Transverse colon (tissue), 4 donors: ENCODE measurements at regions not wholly inside any gene's neighbourhood (a gene's known extent, or its start where the extent isn't known, plus 50 kb on each side); places are given as distances from the start of the nearest gene placed in this dataset.

ENCODE experiments used
- DNase-seq: peaks from one replicate; pipeline ENCODE4 v3.0.0-alpha.2; 2019
- H3K27ac ChIP-seq, 4 donors: fragments of 200-600 bp; sonication (generic); 2 replicates each; pipeline ENCODE4 v1.5.1; 2016 to 2018; ENCODE audit warnings: inconsistent platforms in 4 of 4
- H3K27me3 ChIP-seq: fragments of 200-600 bp; sonication (generic); 2 replicates; pipeline ENCODE4 v1.5.1; 2017; ENCODE audit warnings: inconsistent platforms
- H3K36me3 ChIP-seq, 4 donors: fragments of 200-600 bp; sonication (generic); 2 replicates each; pipeline ENCODE4 v1.5.1; 2017 to 2019; ENCODE audit warnings: inconsistent platforms in 4 of 4
- H3K4me1 ChIP-seq, 4 donors: fragments of 200-600 bp; sonication (generic); 2 replicates each; pipeline ENCODE4 v1.5.1; 2017 to 2020; ENCODE audit warnings: inconsistent platforms in 4 of 4
- H3K4me3 ChIP-seq, 4 donors: fragments of 200-600 bp; sonication (generic); 1 replicate in 1 of 4; 2 replicates in 3 of 4; pipeline versions ENCODE4 v1.5.1 to v1.6.1; 2017 to 2019; ENCODE audit warnings: inconsistent platforms in 4 of 4
- H3K9me3 ChIP-seq, 2 donors: fragments of 200-600 bp; sonication (generic); 2 replicates each; pipeline ENCODE4 v1.5.1; 2017 to 2019; ENCODE audit warnings: inconsistent platforms in 2 of 2
- CTCF ChIP-seq, 5 experiments: fragments of 200-600 bp in 3 of 5; fragments of 450-650 bp in 2 of 5; sonication (generic) in 3 of 5; IDR thresholded peaks; 1 replicate in 2 of 5; 2 replicates in 3 of 5; pipeline ENCODE4 v1.5.1; 2016 to 2017; ENCODE audit warnings: antibody characterized with exemption in 5 of 5, inconsistent platforms in 3 of 5, mild to moderate bottlenecking in 2 of 5, moderate library complexity in 1 of 5
- EP300 ChIP-seq: sonication (generic); formaldehyde crosslinking; IDR thresholded peaks from one replicate; pipeline ENCODE4 v1.6.1; 2017; ENCODE audit warnings: antibody characterized with exemption, low read depth
- POLR2A ChIP-seq: fragments of 450-650 bp; IDR thresholded peaks from one replicate; pipeline ENCODE4 v1.6.1; 2016; ENCODE audit warnings: antibody characterized with exemption, mild to moderate bottlenecking, moderate library complexity
- POLR2AphosphoS5 ChIP-seq, 3 donors: sonication (generic); formaldehyde crosslinking; IDR thresholded peaks; one replicate each; pipeline ENCODE4 v1.6.1; 2016; ENCODE audit warnings: antibody characterized with exemption in 3 of 3
- WGBS, 2 donors: methylation state at CpG; one replicate each; pipeline ENCODE4 v1.1.5; 2018; ENCODE audit warnings: low coverage in 1 of 2; 5-methylcytosine and 5-hydroxymethylcytosine counted together
- in situ Hi-C, 4 donors: fragments of 200-750 bp; cut with MboI; loops; one replicate each; pipeline versions ENCODE4 v1.15.0 to v1.15.1; 2017; ENCODE audit warnings: low sequenced_read_pairs in 3 of 4, low pct_ligation_motif_present in 1 of 4, low pct_unique_long_range_greater_than_20kb in 1 of 4
- intact Hi-C: fragments of 100-400 bp; cut with DNase I; formaldehyde crosslinking; loops from one replicate; pipeline ENCODE4 v1.15.1; 2023; ENCODE audit warnings: low total_unique reads

- TF ChIP-seq CTCF (IDR thresholded peaks at IDR 0.05) (no peak), POLR2AphosphoS5 (IDR thresholded peaks at IDR 0.05) (no peak), EP300 (no peak), POLR2A (no peak)
- H3K9me3 ChIP-seq, result no peaks in the 10 kb centered on the region
- DNase-seq, result no peak
- H3K27me3 ChIP-seq, result no peaks in the 10 kb centered on the region
- intact Hi-C loops, result no loop called here
- no peaks in the 10 kb centered on the region for H3K36me3 ChIP-seq
- H3K4me1 ChIP-seq, result no peaks in the 10 kb centered on the region
- no peak overlapping the region for H3K4me3 ChIP-seq
- WGBS, 2 donors, result 63 to 69% methylated on average over 4 of the region's 4 CpGs
- in situ Hi-C loops, result loop anchor here (25.0 kb wide), 3 partner anchors 789 to 1064 kb away; partner anchors contain the start of gene MAFB (in 3 of the 4)
- no peak overlapping the region for H3K27ac ChIP-seq
Measured at GRCh38 chr20:39897781-39898466, 791.1 kb downstream of the MAFB start.

DNA sequence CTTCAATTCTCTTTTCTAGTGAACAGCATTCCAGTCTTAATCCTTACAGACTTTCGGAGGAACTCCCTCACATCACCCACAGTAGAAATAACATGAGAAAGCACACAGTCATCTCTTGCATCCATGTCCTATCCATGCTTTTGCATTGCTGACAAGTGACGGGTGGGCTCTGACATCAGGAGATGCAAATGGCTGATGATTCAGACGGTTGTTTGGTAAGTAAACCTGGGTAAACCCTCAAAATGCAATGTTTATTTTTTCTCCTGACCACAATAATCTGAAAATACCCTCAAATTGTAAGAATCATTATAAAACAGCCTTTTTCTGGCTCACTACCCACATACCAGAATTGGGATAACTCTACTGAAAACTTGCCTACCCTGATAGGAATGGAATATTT, 792.0 kb downstream of the MAFB start:
- H3K27ac ChIP-seq, result no peak overlapping the region
- in situ Hi-C loops (loop anchor here (25.0 kb wide), 3 partner anchors 790 to 1065 kb away; partner anchors contain the start of gene MAFB (in 3 of the 4)), intact Hi-C loops (no loop called here)
- no peaks in the 10 kb centered on the region for H3K4me1 ChIP-seq
- DNase-seq, result no peak
- H3K36me3 ChIP-seq, result no peaks in the 10 kb centered on the region
- TF ChIP-seq POLR2AphosphoS5 (IDR thresholded peaks at IDR 0.05), result no peak
- TF ChIP-seq POLR2A, result no peak
- TF ChIP-seq EP300, result no peak
- no peak for TF ChIP-seq CTCF (IDR thresholded peaks at IDR 0.05)
- no peaks in the 10 kb centered on the region for H3K9me3 ChIP-seq
- WGBS, 2 donors, result 66 to 88% methylated on average over 2 to 3 of the region's 3 CpGs
- H3K4me3 ChIP-seq, result no peak overlapping the region
- no peaks in the 10 kb centered on the region for H3K27me3 ChIP-seq

DNA sequence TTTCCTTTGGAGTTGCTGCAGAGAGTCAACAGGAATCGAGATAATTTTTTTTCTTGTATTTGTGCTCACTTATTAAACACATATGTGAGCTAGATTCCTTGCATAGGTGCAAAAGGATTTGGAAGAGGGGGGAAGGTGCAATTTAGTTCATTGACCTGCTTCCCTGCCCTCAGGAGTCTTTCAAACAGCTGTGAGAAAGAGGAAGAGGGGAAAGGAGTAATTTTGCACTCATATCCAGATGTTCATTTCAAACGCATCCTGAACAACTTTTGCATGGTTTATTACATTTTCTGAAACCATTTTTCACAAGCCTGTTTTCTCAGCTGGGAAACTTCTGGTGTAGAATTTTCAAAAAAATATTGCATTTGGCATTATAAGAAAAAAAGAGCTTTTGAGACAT, 795.0 kb downstream of the MAFB start:
- no peaks in the 10 kb centered on the region for H3K9me3 ChIP-seq
- 57 to 70% methylated on average over 2 of the region's 2 CpGs for WGBS, 2 donors
- intact Hi-C loops, result no loop called here
- H3K36me3 ChIP-seq, result no peaks in the 10 kb centered on the region
- H3K27me3 ChIP-seq, result no peaks in the 10 kb centered on the region
- in situ Hi-C loops, result loop anchor here (25.0 kb wide), 3 partner anchors 793 to 1068 kb away; partner anchors contain the start of gene MAFB (in 3 of the 4)
- DNase-seq, result no peak
- H3K4me1 ChIP-seq, result no peaks in the 10 kb centered on the region
- H3K27ac ChIP-seq, result no peak overlapping the region
- TF ChIP-seq POLR2AphosphoS5 (IDR thresholded peaks at IDR 0.05) (no peak), POLR2A (no peak), CTCF (IDR thresholded peaks at IDR 0.05) (no peak)
- no peak overlapping the region for H3K4me3 ChIP-seq

DNA sequence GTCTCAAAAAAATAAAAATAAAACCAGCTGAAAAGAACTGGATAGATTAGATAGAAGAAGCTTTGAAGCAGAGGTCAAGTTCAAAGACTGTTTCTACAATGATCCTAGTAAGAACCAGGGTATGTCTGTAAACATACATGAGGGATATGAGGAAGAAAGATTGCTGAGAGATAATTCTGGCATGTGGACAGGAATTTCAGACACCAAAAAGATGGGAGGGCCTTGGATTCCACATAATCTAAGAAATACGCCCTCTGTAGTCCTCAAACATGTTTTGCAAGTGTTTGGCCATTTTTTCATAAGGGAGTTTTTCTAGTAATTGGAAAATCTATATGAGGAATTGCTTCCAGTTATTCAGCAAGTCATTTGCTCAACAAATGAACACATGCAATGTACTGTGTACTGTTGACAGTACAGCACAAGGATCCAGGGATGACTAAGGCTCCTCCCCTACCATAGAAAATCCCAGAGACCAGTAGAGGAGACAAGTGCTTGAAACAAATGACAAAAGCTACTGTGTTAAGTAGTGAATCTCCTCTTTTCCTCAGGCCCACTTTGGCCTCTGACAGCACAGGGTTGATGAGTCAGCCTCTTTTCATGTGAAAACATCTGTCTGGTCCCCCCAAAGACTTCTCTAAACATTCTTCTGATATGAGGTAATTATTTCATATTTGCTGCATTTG, 795.9 kb downstream of the MAFB start:
- H3K27me3 ChIP-seq, result no peaks in the 10 kb centered on the region
- intact Hi-C loops (no loop called here), in situ Hi-C loops (loop anchor here (25.0 kb wide), 3 partner anchors 794 to 1069 kb away; partner anchors contain the start of gene MAFB (in 3 of the 4))

More for the DNA sequence above, 795.9 kb downstream of the MAFB start:
- no peak for DNase-seq
- Histone ChIP-seq H3K4me1 (no peaks in the 10 kb centered on the region), H3K4me3 (no peak overlapping the region), H3K9me3 (no peaks in the 10 kb centered on the region), H3K27ac (no peak overlapping the region), H3K36me3 (no peaks in the 10 kb centered on the region)
- 38 to 100% methylated on average over 1 of the region's 1 CpG for WGBS, 2 donors
- TF ChIP-seq POLR2AphosphoS5 (IDR thresholded peaks at IDR 0.05) (no peak), CTCF (IDR thresholded peaks at IDR 0.05) (no peak), POLR2A (no peak), EP300 (no peak)
